HG02678 (cell line): ENCODE measurements at regions not wholly inside any gene's neighbourhood (a gene's known extent, or its start where the extent isn't known, plus 50 kb on each side); places are given as distances from the start of the nearest gene placed in this dataset.

Experiments
- ATAC-seq: cut with Tn5 transposase; IDR thresholded peaks from one replicate; pipeline ENCODE4 v1.9.1; 2021; ENCODE audit warnings: mild to moderate bottlenecking, moderate library complexity; ENCODE audit not compliant: unreplicated experiment

DNA sequence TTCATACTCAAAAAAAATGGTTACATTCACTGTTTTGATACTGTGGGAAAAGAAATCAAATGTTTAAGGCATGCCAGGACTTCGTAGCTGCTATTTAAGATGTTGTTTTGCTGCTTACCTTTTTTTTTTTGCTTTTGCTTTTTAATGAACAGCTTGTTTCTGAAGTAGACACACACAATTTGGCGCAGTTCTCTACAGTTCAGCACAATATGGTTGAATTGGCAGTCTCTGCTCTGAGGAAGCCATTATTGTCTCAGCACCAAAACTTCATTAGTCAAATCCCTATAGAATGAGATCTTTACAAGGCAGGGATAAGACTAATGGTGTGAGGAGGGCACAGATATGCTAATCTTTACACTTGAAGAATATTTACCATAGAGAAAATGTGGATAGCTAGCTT, 197.6 kb downstream of the SLITRK5 start:
- ATAC-seq = no peak

DNA sequence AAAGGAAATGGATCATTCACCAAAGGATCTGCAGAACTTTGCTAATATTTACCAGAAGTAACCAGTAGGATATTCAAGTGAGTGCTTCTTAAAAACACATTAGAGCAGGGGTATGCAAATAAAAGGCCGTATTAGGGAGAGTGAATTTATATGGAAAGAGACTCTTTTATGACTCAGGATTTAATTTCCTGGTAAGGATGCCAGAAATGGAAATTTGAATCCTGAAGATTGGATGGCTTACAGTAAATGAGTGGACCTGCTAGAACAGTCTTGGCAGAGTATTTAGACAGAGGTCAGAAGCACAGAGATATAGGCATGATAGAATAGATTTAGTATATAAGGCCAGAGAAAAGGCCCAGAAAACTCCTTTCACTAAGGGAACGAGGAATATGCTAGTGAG, 201.6 kb downstream of the SLITRK5 start:
- ATAC-seq = no peak

DNA sequence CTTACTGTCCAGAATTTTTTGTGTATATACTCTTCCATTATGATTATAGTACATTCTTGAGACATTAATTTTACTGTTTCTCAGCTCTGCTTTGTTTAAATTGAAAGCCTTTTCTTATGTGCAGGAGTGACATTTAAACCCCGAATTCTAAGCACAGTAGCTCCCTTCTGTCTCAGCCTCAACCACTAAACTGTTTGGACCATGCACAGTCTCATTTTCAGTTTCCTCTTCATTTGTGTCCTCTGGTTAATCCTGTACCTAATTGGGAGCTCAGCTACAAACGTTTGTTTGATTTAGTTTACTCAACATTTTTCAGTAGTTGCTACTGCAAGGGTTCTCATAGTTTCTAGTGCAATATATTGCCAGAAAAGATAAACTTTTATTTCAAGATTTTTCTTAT, 206.3 kb downstream of the SLITRK5 start:
- no peak for ATAC-seq

DNA sequence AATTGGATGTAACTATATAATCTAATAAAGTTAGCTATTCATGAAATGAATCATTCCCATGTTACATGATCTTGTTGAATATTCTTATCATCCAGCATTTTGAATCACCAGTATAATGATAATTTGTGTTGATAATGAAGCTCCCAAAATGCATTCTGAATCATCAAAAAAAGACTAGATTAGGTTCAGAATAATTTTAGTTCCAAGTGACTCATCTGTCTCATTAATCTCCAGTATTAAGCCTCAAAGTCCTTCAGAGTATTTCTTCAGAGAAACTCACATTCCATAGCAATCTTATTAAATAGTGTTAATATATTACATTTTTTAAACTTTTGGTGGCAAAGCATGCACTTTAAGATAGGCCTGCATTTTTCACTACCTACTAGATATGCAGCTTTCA, 207.5 kb downstream of the SLITRK5 start:
- ATAC-seq = no peak

DNA sequence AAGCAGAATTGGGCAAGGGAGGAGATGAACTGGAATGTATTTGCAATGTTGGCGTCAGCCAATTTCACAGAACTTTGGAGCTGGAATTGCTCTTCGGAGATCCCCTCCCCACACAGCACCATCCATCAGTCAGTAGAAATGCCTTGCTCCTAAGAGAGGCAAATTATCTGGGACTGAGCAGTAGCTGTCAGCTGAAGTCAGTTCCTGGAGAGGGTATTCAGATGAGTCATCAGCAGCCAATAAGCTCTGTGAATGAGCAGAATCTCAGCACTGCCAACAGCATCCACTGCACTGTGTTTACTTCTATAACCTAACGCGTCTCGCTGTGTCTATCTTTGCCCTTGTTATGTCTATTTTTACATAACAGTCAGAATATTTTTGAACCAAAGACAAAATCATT, 213.7 kb downstream of the SLITRK5 start:
- ATAC-seq = no peak

DNA sequence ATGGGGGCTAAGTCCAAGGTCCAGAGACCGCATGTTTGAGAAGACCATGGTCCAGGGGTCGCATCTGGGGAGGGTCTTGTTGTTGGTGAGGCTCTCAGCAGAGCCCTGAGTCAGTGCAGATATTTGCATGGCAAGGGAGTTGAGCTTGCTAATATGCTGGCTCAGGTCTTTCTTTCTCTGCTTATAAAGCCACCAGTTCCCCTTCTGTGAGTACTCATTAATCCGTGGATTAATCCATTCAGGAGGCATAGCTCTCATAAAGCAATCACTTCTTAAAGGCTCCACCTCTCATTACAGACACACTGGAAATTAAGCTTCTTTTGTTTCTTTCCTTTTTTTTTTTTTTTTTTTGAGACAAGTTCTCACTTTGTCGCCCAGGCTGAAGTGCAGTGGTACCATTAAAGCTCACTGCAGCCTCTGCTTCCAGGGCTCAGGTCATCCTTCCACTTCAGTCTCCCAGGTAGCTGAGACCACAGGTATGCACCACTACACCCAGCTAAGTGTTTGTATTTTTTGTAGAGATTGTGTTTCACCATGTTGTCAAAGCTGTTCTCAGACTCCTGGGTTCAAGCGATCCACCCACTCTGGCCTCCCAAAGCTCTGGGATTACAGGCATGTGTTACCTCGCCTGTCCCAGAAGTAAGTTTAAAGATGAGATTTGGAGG, 216.4 kb downstream of the SLITRK5 start:
- no peak for ATAC-seq

DNA sequence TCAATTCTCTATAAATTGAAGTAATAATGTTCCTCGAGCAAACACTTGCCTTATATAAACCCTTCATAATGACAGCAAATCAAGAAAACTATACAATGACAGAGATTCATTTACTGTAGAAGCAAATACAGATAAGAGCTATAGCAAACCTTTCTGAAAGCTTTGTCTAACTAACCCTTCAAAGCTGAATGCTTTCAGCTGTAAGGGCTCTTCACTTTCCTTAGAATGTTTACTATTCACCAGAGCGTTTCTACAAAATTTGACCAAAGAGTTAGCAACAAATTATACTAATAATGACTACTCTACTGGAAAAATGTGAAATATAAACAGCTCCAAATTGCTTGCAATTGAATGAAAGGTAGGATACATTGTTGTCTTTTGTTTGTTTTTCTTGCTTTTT, 218.1 kb downstream of the SLITRK5 start:
- ATAC-seq = no peak

DNA sequence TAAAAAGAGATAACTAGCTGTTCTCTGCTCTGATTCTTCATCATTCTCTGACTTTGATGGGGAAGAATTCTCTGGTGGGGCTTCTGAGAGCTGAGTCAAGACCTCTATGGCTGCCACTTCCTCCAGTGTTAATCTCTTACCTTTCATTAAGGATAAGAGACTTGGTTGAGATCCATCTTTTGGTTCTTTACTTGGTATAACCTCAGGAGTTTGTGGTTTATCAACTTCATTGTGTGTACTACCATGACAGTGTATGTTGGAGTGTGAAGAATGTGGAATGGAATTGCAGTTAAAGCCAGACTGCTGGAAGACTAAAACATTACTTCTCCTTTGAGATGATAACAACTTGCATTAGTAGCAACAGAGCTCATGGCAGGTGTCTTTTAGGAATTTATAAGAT, 222.0 kb downstream of the SLITRK5 start:
- ATAC-seq = no peak

DNA sequence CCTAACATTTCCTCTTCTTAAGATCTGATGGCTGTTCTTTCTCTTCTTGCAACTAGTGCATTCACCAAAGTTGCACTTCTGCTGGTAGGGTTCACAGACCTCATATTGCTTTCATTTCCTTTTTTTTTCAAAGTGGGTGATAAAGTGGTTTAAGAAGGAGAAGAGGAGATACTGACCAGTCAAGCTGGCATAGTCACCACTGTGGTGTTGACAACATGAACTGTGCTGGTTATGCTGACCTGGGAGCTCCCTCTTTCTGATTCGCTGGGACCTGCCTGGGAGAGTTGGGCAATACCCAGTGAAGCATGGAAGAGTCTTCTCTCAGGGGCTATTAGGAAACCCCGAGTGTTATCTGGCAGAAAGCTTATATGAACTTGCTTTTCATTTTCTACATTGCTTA, 222.9 kb downstream of the SLITRK5 start:
- ATAC-seq = no peak

DNA sequence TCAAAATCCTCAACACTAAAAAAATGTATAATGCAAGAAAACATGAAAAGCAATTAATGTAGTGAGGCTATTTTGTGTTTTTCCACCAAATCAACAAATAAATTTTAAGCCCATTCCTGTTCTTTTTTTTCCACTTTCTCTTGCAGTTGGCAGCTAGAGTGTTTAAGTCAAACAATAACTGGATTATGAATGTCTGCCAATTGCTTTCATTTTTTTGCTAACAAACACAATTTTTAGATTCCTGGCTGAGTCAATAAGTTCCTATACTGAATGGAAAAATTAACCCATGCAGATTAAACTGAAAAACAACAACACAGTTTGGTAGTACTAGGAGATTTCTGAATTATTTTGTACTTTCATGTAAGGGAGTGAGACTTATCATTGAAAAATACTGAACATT, 232.4 kb downstream of the SLITRK5 start:
- no peak for ATAC-seq

DNA sequence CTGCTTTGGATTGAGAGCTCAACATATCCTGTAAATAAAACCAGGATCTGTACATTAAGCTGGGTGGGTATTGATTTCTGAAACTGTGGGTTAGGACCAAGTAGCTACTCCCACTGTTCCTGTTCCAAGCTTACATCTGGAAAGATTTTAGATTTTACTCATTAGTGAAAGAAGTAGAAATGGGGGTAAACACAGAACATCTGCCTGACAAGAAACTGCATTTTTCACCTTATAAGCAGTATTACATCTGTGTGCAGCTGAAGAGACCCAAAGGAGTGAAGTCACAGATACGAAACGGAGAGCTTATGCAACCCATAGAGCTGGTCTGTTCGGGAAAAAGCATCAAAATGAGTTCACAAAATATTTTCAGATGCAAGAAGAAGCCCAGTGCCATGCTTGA, 235.2 kb downstream of the SLITRK5 start:
- ATAC-seq = no peak

DNA sequence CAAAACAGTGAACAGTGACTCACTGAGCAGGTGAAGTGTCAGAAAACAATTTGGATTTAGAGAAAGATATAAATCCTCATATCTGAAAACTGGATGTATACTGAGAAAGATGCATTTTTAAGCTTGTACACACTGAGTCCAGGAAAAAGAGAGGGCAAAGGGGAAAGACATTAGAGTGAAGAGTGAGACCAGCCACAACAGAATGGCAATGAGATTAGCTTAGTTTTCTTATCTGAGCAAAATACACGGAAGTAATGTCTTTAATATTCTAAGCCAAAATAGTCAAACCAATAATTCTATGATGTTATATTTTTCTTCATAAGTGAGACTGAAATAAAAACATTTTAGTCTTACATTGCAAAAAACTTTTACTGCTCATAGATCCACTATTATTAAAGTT, 236.0 kb downstream of the SLITRK5 start:
- ATAC-seq = no peak

DNA sequence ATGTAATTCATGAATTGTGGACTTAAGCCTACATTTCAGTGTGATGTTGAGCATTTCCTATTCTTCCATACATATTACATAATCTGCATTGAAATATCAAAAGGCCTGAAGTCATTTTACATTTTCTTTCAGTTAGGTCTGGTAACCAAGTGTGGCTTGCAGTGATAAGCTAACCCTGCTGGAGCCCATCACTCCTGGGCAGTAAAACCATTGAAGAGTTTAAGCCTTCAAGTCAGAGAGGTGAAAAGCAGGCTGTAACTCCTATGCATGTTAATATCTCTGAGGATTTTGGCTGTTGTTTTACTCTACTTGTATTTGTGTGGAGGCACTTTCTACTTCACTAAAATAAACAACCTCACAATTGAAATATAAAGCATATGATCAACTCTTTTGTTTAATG, 248.8 kb downstream of the SLITRK5 start:
- no peak for ATAC-seq

DNA sequence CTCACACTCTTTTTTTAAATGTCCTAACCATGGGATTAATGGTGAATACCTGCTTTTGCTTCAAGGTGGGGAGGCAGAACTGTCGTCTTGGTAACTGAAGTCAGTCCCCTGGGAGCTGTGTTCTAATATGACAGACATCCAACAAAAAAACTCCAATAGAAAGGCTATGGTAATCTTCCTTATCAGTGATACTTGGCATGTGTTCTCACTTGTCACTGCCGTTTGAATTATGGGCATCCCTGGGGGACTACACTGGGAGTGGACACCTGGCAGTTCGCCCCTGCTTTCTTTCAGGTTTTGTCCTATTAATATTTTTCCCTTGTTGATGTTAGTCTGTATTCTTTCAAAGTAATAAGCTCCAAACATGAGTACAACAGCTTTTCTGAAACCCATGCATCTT, 252.6 kb downstream of the SLITRK5 start:
- no peak for ATAC-seq

DNA sequence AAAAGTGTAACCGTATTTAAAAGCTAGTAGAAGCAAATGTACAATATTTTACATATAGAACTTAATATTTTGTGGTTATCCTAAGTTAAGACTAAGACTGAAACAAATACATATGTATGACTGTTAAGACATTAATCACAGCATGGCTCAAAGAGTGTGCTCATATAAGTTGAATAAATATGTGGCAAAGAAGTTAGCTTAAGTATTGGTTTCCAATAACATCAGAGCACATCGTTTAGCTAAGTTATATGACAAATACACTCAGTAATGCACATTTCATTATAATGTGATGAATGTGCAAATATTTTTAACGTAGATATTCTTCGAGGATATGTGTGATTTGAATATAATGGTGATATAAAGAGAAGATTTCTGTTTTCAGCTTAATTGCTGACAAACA, 253.8 kb downstream of the SLITRK5 start:
- no peak for ATAC-seq

DNA sequence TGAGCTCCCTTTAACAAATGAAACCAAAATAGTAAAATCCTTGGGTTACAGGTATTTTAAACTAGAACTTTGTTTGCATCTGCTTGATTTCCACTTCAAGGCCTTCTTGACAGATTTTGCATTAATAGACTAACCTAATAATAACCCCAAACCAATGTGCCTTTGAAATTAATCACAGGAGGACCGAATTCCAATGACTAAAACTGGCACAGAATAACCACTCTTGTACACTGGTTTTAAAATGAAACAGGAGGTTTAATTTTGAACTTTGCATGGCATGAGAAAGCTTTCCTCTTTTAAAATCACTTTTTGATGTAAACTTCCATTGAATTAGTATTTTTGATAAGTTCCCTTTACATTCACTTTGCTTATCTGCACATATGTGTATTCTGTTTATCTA, 269.6 kb downstream of the SLITRK5 start:
- no peak for ATAC-seq

DNA sequence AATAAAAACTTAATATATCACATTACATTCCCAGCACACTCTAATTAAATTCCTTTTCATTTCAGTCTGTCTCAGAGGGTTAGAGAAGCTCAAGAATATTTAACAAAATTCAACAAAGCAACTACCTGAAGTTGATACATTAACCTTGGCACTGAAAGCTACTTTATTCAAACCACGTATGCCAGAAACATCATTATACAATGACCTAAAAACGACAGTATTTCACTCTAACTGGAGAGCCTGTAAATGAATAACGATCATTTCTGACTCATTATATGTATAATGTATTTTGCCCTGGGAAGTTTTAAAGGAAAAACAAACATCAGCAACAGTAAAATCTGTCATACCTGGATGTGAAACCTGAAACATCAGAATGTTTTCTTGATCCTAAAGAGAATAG, 270.1 kb downstream of the SLITRK5 start:
- ATAC-seq = no peak

DNA sequence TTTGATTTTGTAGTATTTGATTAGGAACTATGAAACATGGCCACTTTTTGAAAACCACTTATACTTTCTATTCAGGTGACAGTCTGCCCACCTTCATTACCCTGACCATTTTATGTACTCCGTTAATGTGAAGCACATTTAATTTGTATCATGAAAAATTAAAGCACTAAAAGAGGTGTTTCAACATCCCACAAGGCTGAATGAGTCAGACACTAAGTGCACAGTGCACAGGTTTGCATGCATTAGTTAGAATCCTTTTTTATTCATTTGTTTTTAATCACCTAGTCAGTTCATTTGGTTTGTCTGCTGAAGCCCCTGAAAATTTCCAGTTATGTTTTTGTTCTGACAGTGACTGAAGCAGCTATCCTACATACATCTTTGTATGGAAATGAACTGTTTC, 271.0 kb downstream of the SLITRK5 start:
- ATAC-seq = no peak

DNA sequence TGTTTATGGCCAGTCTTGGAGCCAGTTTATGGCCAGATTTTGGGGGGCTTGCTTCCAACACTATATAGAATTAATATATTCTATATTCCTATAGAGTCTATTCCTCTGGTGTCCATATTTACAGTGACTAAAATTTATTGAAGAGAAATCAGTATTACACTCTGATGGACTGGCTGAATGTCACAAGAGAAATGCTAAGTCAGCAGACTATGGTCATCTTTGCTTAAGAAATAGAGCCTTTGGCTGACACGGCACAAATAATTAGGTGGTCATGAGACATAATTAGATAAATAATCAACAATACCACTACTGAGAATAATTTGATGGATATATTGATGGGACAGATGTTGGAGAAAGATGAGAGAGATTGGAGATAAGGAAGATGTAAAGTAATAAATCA, 272.9 kb downstream of the SLITRK5 start:
- no peak for ATAC-seq

DNA sequence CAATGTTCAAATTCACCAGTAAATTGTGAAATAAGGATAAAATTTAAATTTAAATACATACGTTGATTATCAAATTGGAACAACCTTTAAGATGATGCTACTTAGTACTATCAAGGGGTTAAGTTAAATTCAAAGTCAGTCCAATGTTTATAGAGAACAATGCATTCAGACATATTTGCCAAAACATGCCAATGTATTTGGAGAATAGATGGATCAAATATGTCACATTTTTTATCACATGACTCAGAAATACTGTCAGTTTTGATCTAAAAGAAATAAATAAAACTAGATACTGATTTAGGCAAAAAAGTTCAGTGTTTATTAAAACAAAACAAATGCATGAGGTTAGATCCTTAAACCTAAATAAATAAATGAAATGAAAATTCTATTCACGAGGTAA, 281.2 kb downstream of the SLITRK5 start:
- ATAC-seq = no peak

DNA sequence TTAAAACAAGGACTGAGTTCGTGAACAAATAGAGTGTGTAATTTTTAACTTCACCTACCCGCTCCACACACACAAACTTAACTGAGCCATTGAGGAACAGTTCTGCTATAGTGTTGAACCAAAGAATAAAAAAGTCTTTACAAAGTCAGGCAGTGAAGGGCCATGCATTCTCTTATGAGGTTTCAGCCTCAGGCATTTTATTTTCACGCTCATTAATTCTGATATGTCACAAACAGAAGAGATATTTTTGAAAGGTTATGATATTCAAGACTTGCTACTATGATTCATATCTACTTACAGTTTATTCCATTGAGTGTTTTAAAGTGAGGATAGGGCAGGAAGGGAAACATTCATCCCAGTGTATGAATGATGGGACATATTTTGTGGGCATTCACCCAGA, 282.2 kb downstream of the SLITRK5 start:
- ATAC-seq = no peak

DNA sequence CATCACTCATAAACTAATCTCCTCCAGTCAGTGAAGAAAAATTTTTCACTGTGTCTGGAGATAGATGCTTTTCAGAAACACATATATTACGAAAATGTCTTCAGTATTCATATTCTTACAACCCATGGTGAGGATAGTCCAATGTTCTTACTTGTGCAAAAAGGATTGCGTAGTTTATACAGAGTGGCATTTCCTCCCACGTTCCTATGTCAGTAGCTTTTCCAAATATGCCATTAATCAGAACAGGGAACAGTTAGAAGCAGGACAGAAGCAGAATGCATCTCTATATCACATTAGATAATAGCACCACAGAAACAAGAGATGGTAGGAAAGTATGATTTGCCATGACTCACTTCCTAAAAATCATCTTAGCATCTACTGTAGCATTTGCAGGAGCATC, 282.9 kb downstream of the SLITRK5 start:
- no peak for ATAC-seq

DNA sequence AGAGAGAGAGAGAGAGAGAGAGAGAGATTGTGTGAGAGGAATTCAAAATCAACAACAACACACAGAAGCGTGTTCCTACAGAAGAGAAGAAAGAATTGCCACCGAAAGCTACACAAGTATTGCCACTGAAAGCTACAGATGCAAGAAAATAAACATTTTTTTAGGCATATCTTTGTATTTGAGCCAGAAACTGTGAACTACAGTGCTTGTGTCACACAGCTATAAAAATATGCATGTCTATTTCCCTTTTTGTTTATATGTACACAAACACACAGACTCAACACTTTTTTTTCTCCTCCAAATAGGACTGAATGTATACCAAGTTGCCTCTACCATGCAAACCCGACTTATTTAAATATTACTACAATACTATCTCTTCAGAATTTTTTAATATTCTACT, 290.4 kb downstream of the SLITRK5 start:
- ATAC-seq = no peak

DNA sequence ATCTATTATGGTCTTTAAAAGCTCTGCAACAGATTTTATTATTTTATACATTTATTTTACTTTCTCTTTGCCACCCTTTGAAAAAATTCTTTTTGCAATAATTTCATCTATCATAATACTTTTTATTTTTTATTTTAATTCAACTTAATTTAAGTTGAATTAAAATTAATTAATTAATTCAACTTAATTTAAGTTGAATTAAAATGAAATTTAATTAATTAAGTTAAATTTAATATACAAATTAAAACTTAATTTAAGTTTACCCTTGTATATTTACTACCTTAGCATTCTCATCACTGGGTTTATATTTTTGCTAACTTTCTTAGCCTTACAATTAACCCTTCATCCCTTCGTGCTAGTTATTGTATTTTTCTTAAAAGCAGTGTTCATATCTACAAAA, 301.4 kb downstream of the SLITRK5 start:
- no peak for ATAC-seq
